ENCODE measurements at regions not wholly inside any gene's neighbourhood (a gene's known extent, or its start where the extent isn't known, plus 50 kb on each side); places are given as distances from the start of the nearest gene placed in this dataset. TPM values are rescaled to one million over a fixed set of nuclear protein-coding genes. Genes with fewer than 3 reads are reported as not detected.

- no peaks in the 10 kb centered on the region for H3K9me3 ChIP-seq (ENCODE audit: low read length)
- no peak overlapping the region for H3K27ac ChIP-seq (ENCODE audit: low read depth, low read length, poor library complexity, severe bottlenecking)
- intact Hi-C loops (cut with micrococcal nuclease; ENCODE audit: unreplicated experiment), result no loop called here
- H3K36me3 ChIP-seq (ENCODE audit: insufficient read depth, low read length), result no peaks in the 10 kb centered on the region
- no peak overlapping the region for H3K4me3 ChIP-seq (ENCODE audit: low read depth, low read length, poor library complexity, severe bottlenecking)
- no peaks in the 10 kb centered on the region for H4K20me1 ChIP-seq (ENCODE audit: insufficient read depth, low read length)
- no peak overlapping the region for H2AFZ ChIP-seq (ENCODE audit: low read length)
- CTCF ChIA-PET (ENCODE audit: unreplicated experiment), result no interaction called here
- no peaks in the 10 kb centered on the region for H3K4me1 ChIP-seq (ENCODE audit: insufficient read depth, low read length, poor library complexity, severe bottlenecking)
- no peak for DNase-seq (ENCODE audit: low spot score)
- no peak overlapping the region for H3K4me2 ChIP-seq (ENCODE audit: low read length)
- no peak for TF ChIP-seq CTCF (conservative IDR thresholded peaks at IDR 0.05; ENCODE audit: low read length)
- no peak for TF ChIP-seq EZH2phosphoT487 (IDR thresholded peaks at IDR 0.05; ENCODE audit: borderline replicate concordance, low read depth, low read length)
- no peaks in the 10 kb centered on the region for H3K9me2 ChIP-seq (ENCODE audit: insufficient read depth, low read length)
- BruUV-seq (replicated peaks), result no TSS peak
- POLR2A ChIA-PET, result no interaction called here
- no peaks in the 10 kb centered on the region for H3K79me2 ChIP-seq (ENCODE audit: insufficient read depth, low read depth, low read length)
These were observed 50.5 kb upstream of the ECI2 start for GRCh38 chr6:4185846-4186245.

- no peaks in the 10 kb centered on the region for H3K9me3 ChIP-seq (ENCODE audit: low read length)
- H3K79me2 ChIP-seq (ENCODE audit: insufficient read depth, low read depth, low read length), result no peaks in the 10 kb centered on the region
- H4K20me1 ChIP-seq (ENCODE audit: insufficient read depth, low read length), result no peaks in the 10 kb centered on the region
- H3K36me3 ChIP-seq (ENCODE audit: insufficient read depth, low read length), result no peaks in the 10 kb centered on the region
- H3K4me3 ChIP-seq (ENCODE audit: low read depth, low read length, poor library complexity, severe bottlenecking), result no peak overlapping the region
- ChIA-PET POLR2A (interaction anchor here (0.6 to 0.8 kb wide), 3 partner anchors 13 to 733 kb away, joined by 3 to 4 read pairs (median 3); no protein-coding TSS in a partner anchor), CTCF (ENCODE audit: unreplicated experiment) (no interaction called here)
- H3K9me2 ChIP-seq (ENCODE audit: insufficient read depth, low read length), result no peaks in the 10 kb centered on the region
- intact Hi-C loops (cut with micrococcal nuclease; ENCODE audit: unreplicated experiment), result no loop called here
- no peak for DNase-seq (ENCODE audit: low spot score)
- no peaks in the 10 kb centered on the region for H3K4me1 ChIP-seq (ENCODE audit: insufficient read depth, low read length, poor library complexity, severe bottlenecking)
- H2AFZ ChIP-seq (ENCODE audit: low read length), result no peak overlapping the region
- H3K27ac ChIP-seq (ENCODE audit: low read depth, low read length, poor library complexity, severe bottlenecking), result no peak overlapping the region
- no peak overlapping the region for H3K4me2 ChIP-seq (ENCODE audit: low read length)
- TF ChIP-seq CTCF (conservative IDR thresholded peaks at IDR 0.05; ENCODE audit: low read length) (no peak), EZH2phosphoT487 (IDR thresholded peaks at IDR 0.05; ENCODE audit: borderline replicate concordance, low read depth, low read length) (no peak)
- no TSS peak for BruUV-seq (replicated peaks)
These were observed 50.0 kb upstream of the ECI2 start for GRCh38 chr6:4185419-4185818.

Small RNA genes lying in the stretch of these regions (small RNA-seq; reads per million reads assigned to genes)
- gene AL133393.1 (not detected), gene RNA5SP202 (78.7 reads per million, percentile 99 among the genes with 10 or more reads in this experiment)
